ENCODE measurements at regions not wholly inside any gene's neighbourhood (a gene's known extent, or its start where the extent isn't known, plus 50 kb on each side); places are given as distances from the start of the nearest gene placed in this dataset.
"Not testable (repeated sequence)": the region's sequence is repeated elsewhere in the genome, so short reads cannot be mapped to it uniquely, and the experiment has no call there.

DNA sequence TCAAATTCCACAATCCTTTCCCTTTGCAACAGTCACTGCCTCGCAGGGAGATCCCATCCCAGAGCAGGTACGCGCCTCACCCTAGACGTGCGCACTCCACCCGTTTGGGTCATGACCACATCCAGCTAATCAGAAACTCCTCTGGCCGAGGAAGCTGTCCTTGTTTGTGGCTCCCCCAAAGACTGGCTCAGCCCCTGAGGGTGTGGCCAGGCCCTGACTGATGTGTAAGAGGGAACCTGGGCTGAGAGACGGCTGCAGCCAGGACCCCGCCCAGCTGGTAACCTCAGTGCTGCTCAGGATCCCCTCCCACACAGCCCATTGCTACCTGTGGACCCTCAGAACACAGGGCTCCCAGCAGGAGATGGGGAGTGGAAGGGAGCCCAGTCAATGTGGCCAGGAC is 183.2 kb upstream of the SFSWAP start:
- DNase-seq = no peak

DNA sequence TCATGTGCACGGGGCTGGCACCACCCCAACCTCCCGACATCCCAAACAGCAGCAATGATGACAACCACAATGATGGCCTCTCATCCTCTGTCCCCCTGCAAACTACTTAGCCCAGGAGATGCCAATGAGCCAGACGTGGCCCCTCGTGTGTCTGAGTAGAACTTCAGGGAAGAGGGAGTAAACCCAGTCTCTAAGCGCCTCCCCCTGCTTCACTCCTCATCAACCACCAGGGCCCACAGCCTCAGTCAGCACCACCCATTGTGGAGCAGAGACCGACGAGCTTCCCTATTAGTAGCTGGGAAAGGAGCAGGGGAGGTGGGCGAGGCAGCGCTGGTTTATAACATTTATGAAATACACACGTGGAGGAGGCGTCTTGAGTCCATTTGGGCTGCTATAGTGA is 182.7 kb upstream of the SFSWAP start:
- DNase-seq = no peak

DNA sequence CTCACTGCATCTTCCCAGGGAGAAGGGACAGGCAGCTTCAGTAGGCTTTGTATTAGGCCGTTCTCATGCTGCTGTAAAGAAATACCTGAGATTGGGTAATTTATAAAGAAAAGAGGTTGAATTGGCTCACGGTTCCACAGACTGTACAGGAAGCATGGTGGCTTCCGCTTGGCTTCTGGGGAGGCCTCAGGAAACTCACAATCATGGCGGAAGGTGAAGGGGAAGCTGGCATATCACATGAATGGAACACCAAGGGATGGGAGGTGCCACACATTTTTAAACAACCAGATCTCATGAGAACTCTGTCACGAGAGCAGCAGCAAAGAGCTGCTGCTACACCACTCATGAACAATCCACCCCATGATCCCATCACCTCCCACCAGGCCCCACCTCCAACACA is 182.2 kb upstream of the SFSWAP start:
- DNase-seq = no peak

DNA sequence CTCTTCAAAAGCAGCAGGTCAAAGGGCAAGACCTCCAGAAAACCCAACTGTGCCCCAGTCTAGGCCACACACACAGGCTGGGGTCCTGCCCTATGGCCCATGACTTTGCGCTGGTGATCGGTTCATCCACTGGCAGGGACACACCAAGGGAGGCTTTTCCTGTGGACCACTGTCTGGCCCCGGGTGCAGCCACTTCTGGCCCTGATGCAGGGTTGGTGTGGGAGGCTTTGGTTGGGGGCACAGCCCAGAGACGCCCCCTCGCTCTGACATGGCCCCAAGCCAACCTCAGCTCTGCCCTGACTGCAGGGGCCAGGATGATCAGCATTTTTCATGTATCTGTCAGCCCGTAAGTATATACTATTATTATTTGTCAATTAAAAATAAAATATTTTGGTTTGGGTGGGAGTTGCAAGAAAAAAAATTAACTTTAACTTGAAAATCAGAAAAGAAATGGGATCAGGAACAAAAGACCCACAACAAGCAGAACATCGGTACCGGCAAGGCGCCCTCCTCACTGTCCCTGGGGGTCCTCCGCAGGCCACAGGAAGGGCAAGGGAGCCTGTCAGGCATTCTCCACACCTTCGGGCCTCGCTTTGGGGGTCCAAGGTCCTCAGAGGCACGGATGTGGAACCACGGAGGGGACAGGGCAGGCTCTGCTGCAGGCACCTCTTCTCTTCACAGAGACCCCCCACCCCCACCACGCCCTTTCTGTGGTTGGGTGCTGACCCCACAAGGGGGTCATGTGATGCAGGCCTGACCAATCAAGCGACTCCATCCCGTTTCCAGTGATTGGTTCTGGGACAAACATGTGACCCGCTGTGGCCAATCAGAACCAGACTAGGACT is 181.5 kb upstream of the SFSWAP start:
- DNase-seq = no peak

DNA sequence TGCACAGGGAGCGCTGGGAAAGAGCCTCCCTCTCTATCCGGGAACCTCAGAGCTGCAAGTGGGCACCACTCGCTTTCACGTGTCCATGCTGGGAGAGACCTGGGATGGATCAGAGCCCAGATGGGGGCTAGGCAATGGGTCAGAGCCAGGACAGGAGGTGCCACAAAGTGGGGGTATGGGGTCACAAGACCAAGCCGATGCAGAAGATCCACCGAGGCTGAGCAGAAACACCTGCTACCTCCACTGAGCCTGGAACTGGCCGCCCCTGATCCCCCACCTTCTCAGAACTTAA is 180.9 kb upstream of the SFSWAP start:
- no peak for DNase-seq

DNA sequence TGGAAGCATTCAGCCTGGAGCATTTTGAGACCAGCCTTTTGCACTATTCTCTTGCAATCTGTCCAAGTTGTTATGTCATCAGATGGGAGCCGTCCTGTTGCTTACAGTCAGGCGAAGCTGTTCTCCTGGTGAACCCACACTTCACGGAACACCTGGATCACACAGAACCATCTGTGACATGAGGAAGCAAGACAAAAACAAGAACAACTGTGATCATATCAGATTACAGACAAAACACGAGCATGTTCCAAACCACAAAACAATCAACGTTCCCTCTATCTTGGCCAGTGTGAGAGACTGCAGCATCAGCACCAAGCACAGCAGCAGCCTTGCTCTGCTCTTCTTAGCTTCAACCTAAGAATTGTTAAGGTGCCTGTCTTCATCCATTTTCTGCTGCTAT is 180.5 kb upstream of the SFSWAP start:
- no peak for DNase-seq

DNA sequence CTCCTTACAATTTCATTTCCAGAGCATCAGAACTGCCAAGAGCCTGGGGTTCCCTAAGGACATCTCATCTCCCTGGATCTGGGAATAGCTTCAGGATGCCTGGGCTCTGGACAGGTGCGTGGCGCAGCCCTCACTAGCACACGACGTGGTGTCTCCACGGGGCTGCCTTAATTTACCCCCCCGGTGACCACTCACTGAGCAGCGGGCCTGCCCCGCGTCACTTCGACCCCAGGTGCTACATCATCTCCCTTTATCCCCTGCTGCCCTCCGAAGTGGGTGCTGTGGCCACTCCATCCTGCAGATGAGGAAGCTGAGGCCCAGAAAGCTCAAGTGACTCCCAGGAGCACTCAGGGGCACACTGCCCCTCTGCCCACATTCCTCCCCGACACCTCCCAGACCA is 177.8 kb upstream of the SFSWAP start:
- DNase-seq = no peak

DNA sequence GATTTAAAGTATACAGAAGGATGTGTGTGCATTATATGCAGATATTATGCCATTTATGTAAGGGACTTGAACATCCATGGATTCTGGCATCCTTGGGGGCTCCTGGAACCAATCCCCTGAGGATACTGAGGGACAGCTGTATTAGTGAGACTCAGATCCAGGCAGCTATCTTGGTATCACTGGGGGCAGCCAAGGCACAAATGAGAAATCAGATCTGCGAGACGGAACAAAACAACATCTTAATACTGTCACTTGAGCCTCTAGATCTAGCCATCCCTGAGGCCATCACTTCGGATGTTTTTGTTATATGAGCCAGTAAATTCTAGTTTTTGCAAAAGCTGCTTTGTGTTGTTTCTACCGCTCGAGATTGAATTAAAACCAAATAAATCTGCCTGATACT is 175.1 kb upstream of the SFSWAP start:
- no peak for DNase-seq

DNA sequence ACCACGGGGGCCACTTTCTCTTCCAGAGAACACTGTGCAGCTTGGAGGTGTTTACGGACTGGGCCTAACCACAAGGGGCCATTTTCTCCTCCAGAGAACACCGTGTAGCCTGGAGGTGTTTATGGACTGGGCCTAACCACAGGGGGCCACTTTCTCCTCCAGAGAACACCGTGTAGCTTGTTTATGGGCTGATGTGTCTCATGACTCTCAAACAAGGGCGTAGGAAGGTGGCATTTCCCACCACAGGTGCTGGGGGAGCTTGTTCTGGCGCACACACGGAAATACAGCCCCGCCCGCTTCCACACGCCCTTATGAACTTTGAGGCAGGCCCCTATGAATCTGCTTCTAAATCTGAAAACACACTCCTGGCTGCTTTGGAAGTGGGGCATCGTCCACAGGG is 174.6 kb upstream of the SFSWAP start:
- DNase-seq = no peak

DNA sequence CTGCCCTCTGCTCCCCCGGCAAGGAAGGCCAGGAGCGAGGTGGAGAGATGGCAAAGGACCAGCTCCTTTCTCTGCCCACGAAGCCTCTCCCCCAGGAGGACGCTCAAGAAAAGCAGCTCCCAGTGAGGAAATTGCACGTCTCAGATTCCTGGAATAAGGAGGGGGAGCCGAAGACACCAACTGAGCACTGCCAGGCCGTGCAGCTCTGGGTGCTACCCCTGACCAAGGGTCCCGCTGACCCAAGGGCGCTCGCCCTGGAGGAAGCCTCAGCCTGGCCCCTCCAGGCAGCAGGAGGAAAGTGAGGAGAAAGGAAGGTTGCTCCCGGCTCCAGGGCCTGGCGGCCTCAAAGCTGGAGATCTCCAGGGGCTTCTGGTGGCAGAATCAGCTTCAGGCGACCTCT is 174.1 kb upstream of the SFSWAP start:
- no peak for DNase-seq

DNA sequence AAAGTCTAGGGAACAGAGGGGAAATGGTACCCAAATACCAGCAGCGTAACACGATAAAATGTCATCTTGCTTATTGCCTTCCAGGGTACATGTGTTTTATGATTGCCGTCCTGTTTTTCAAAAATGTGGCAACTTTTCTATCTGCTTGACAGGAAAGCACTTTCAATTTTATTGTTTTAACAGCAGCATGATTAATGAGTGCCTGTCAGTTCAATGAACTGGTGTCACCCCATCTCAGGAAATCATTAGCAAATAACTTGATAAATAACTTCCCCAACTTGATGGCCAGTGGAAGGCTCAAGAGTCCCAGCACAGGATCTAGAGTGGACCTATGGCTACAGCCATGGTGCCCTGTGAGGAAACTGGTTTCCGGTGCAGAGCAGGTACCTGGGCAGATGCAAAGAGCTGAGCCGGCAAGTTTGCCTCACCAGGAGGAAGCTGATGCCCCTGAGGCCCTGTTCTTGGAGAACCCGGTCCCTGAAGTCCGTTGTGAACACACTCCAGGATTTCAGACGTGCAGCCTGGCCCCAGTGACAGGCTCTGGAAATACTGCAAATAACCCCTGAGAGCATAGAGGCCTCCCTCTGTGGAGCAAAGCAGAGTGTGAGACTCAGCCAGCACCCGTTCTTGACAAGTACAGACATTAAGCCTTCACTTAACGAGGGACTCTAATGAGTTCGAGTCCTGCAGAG is 173.5 kb upstream of the SFSWAP start:
- no peak for DNase-seq

DNA sequence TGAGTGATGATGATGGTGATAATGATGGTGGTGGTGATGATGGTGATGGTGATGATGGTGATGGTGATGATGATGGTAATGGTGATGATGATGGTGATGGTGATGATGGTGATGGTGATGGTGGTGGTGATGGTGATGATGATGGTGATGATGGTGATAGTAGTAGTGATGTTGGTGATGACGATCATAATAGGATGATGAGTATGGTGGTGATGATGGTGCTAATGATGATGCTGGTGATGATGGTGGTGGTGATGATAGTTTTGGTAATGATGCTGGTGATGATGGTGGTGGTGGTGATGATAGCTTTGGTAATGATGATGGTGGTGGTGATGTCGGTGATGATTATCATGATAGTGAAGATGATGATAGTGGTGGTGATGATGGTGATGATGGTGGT is 171.5 kb upstream of the SFSWAP start:
- no peak for DNase-seq

DNA sequence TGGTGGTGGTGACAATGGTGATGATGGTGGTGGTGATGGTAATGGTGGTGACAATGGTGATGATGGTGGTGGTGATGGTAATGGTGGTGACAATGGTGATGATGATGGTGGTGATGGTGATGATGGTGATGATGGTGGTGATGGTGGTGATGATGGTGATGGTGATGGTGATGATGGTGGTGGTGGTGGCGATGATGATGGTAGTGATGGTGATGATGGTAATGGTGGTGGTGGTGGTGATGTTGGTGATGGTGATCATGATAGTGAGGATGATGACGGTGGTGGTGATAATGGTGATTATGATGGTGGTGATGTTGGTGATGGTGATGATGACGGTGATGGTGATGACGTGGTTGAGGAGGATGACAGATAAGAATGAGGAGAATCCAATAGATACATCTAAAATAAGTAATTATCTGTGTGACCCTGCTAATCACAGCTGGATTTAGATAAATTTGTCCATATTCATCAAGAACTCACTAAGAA is 170.7 kb upstream of the SFSWAP start:
- no peak for DNase-seq

DNA sequence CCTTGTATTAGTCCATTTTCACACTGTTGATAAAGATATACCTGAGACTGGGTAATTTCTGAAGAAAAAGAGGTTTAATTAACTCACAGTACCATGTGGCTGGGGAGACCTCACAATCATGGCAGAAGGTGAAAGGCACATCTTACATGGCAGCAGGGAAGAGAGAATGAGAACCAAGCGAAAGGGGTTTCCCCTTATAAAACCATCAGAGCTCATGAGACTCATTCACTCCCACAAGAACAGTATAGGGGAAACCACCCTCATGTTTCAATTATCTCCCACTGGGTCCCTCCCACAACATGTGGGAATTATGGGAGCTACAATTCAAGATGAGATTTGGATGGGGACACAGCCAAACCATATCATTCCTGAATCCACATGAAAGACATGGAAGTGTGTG is 169.4 kb upstream of the SFSWAP start:
- not testable (repeated sequence) for DNase-seq

DNA sequence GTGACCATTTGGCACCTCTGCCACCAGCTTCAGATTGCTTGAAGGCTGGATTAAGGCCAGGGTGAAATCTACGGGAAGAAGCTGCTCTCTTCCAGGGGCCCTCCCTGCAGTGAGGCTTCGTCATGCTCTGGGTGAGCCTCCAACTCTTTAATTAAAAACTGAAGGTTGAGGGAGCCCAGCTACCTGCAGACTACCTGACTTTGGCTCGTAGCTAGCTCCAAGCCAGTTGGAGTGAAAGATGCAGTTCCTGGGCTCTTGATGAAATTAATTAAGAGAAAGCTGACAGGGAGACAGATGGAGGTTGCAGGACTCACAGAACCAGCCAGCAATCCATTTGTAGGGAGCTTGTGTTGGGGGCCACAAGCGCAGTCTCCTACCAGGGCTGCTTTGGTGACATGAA is 168.5 kb upstream of the SFSWAP start:
- no peak for DNase-seq

DNA sequence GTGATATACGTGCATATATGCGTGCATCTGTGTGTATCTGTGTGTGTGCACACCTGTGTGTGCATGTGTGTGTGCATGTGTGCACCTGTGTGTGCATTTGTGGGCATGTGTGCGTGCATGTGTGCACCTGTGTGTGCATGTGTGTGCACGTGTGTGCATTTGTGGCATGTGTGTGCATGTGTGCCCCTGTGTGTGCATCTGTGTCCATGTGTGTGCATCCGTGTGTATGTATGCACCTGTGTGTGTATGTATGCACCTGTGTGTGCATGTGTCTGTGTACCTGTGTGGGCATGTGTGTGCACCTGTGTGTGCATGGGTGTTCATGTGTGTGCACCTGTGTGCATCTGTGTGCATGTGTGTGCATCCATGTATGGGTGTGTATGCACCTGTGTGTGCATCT is 167.8 kb upstream of the SFSWAP start:
- DNase-seq = no peak

DNA sequence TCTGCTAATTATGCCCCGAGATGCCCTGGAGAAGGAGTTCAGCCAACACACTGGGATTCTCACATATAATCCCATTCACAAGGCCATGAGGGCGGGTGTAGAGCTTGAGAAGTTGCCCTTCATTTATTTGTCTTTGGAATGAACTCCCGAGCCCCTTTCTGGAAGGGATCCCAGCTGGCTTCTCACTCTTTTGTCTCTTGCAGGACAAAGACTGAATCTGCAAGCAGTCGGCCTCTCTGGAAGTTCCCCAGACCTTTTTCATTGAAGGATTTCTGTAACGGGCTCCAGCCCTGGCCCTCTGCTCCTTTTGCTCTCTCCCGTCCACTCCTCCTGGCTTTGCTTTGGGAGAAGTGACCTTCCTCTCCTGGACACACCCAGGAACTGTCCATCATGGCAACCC is 163.3 kb upstream of the SFSWAP start:
- DNase-seq = no peak

DNA sequence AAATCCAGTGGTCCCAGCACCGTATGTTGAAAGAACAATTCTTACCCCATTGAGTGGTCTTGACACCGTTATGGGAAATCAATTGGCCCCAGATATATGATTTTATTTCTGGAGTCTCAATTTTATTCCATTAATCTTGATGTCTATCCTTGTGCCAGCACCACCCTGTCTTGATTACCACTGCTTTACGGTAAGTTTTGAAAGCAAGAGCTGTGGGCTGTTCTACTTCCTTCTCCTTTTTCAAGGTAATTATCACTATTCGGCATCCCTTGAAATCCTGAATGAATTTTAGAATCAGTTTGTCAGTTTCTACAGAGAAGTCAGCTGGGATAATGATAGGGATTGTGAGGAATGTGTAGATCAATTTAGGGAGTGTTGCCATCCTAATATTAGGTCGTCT is 160.8 kb upstream of the SFSWAP start:
- no peak for DNase-seq

DNA sequence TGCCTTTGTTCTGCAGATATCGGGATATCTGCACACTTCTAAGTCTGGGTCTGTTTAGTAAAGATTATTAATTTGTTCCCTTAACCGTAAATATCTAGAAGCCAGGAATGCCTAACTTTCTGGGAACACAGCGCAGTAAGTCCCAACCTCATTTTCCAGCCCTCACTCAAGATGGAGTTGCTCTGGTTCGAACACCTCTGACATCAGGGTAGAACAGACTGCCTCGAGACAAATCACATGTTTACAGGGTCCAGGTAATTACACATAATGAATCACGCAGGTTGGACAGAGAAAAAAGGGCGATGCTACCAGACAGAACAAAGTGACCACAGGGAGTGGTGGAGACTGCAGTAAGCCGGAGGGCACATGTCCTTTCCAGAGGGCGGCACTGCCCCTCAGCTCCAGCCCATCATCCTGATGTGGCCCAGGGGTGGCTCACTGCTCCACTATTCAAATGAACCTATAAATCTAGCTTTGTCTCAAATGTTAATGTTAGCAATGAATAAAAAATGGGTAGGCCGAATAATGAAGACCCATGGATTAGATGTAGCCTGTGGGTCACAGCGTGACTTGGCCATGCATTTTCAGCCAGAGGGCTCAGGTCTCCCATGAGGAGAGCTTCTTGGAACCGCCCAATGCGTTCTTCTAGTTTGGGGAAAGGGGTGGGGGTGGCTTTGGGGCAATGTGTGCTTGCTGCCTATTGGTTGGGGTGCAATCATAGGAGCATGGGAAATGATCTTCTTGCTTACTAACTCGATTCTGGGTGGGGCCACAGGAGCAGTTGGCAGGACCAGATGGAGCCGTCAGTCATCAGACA is 159.0 kb upstream of the SFSWAP start:
- no peak for DNase-seq

DNA sequence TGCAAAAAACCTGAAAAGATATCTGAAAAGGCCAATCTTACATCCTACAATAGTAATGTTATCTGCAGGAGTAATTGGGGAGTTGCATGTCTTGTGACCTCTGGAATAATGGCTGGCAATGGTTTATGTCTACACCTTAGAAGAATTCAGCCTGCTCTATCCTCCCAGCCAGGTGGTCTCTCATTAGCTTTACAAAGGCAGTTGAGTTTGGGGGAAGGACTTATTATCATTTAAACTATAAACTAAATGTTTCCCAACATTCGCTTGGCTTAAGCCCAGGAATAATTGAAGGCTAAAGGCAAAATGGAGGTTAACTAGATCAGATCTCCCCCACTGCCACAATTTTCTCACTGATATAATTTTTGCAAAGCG is 158.4 kb upstream of the SFSWAP start:
- no peak for DNase-seq

DNA sequence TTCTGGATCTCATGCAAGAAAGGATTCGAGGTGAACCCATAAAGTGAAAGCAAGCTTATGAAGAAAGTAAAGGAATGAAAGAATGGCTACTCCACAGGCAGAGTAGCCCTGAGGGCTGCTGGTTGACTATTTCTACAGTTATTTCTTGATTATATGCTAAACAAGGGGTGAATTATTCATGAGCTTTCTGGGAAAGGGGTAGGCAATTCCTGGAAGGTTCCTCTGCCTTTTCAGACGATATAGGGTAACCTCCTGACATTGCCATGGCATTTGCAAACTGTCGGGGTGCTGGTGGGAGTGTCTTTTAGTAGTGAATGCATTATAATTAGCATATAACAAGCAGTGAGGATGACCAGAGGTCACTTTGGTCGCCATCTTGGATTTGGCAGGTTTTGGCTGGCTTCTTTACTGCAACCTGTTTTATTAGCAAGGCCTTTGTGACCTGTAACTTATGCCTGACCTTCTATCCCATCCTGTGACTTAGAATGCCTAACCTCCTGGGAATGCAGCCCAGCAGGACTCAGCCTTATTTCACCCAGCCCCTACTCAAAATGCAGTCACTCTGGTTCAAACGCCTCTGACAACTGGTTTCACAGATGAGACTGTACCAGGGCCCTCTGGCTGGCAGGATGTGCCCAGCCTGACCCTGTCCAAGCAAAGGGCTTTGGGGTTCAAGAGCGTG is 157.7 kb upstream of the SFSWAP start:
- no peak for DNase-seq

DNA sequence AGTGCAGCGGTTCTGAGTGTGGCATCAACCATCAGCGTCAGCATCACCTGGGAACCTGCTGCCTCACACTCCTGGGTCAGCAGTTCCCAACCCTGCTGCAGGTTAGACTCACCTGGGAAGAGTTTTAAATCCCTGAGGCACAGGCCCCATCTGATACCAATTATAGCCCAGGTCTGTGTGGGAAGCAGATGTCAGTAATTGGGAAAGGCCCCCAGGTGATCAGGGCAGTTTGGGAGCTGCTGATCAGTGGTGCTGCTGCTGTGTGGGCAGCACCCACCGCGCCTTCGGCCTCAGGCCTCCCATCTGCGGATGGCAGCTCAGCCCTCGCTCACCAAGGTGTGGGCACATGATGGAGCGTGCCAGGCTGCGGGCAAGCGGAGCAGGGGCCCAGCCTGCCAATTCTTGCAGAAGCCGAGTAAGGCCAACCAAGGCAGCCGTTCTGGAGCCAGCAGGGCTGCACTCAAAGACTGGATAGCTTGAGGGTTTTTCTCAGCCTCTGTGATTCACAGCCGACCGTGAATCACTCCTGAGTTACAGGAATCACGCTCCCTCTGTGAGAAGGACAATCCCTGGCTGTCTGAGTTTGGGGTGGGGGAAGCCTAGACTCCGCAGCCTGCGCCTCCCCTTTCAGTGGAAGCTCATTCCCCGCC is 155.6 kb upstream of the SFSWAP start:
- DNase-seq = peak in 3 of 14 donors; percentile 4 to 72 (median 6)

Measured in C1 segment of cervical spinal cord (tissue), 14 donors.